PC-3 (cell line): ENCODE measurements at regions not wholly inside any gene's neighbourhood (a gene's known extent, or its start where the extent isn't known, plus 50 kb on each side); places are given as distances from the start of the nearest gene placed in this dataset.

Experiments used
- ATAC-seq: fragments of 200-7000 bp; cut with Tn5 transposase; 2 replicates; pipeline ENCODE4 v1.9.1; 2020; ENCODE audit warnings: mild to moderate bottlenecking, moderate library complexity
- BruUV-seq: library from RNA; stranded (reverse); fragments of 400-500 nt; replicated peaks from 2 replicates; lab custom pipeline; 2021; lab: Mats Ljungman, UMichigan
- CTCF ChIA-PET: fragments of 300-600 bp; sonication (Branson Sonifier 250); formaldehyde crosslinking; loops from one replicate; lab custom pipeline; 2022; ENCODE audit warnings: antibody characterized with exemption; lab: Charles Lee
- POLR2A ChIA-PET: fragments of 300-600 bp; sonication (Branson Sonifier 250); formaldehyde crosslinking; loops from one replicate; lab custom pipeline; 2022; ENCODE audit warnings: antibody characterized with exemption; ENCODE audit not compliant: unreplicated experiment; lab: Charles Lee
- DNase-seq: peaks from one replicate; pipeline ENCODE4 v3.0.0-alpha.2; 2015
- H2AFZ ChIP-seq: fragments of 300-600 bp; sonication (generic); 2 replicates; pipeline ENCODE4 v1.6.0; 2016; ENCODE audit warnings: antibody characterized with exemption, low read length
- H3F3A ChIP-seq: fragments of 300-600 bp; sonication (generic); one replicate; pipeline ENCODE4 v1.6.0; 2017; ENCODE audit warnings: antibody characterized with exemption, low read length, control low read depth, mild to moderate bottlenecking; ENCODE audit not compliant: unreplicated experiment
- H3K27ac ChIP-seq: fragments of 300-600 bp; sonication (generic); 2 replicates; pipeline ENCODE4 v1.5.1; 2016; ENCODE audit warnings: mild to moderate bottlenecking, low read length
- H3K27me3 ChIP-seq: fragments of 300-600 bp; sonication (generic); 2 replicates; pipeline ENCODE4 v1.6.1; 2016; ENCODE audit warnings: low read length, mixed read lengths
- H3K36me3 ChIP-seq: fragments of 300-600 bp; sonication (generic); 2 replicates; pipeline ENCODE4 v1.6.1; 2016; ENCODE audit warnings: low read depth, mixed run types, low read length, mixed read lengths
- H3K4me1 ChIP-seq: fragments of 300-600 bp; sonication (generic); 2 replicates; pipeline ENCODE4 v1.5.1; 2016; ENCODE audit warnings: low read length; ENCODE audit not compliant: insufficient read depth
- H3K4me2 ChIP-seq: fragments of 300-600 bp; sonication (generic); 2 replicates; pipeline ENCODE4 v1.6.0; 2016; ENCODE audit warnings: low read length
- H3K4me3 ChIP-seq: fragments of 300-600 bp; sonication (generic); 2 replicates; pipeline ENCODE4 v1.5.1; 2016; ENCODE audit warnings: mild to moderate bottlenecking, low read length, mixed read lengths
- H3K79me2 ChIP-seq: fragments of 300-600 bp; sonication (generic); 2 replicates; pipeline ENCODE4 v1.6.1; 2017; ENCODE audit warnings: low read length, mixed read lengths
- H3K9ac ChIP-seq: fragments of 300-600 bp; sonication (generic); 2 replicates; pipeline ENCODE4 v1.6.0; 2016; ENCODE audit warnings: mild to moderate bottlenecking, low read length
- H3K9me2 ChIP-seq: fragments of 300-600 bp; sonication (generic); replicated peaks from 2 replicates; pipeline ENCODE4 v1.6.1; 2016; ENCODE audit warnings: mixed run types, low read length, mixed read lengths
- H3K9me3 ChIP-seq: fragments of 300-600 bp; sonication (generic); 2 replicates; pipeline ENCODE4 v1.6.1; 2016; ENCODE audit warnings: low read length, mixed read lengths
- H4K20me1 ChIP-seq: fragments of 300-600 bp; sonication (generic); 2 replicates; pipeline ENCODE4 v1.6.1; 2016; ENCODE audit warnings: low read length, mixed read lengths
- CTCF ChIP-seq: fragments of 300-600 bp; sonication (generic); conservative IDR thresholded peaks from 2 replicates; pipeline ENCODE4 v1.5.1; 2017; ENCODE audit warnings: antibody characterized with exemption, low read depth, mild to moderate bottlenecking, low read length
- EZH2 ChIP-seq: fragments of 300-600 bp; sonication (generic); IDR thresholded peaks from one replicate; pipeline ENCODE4 v1.6.1; 2017; ENCODE audit warnings: antibody characterized with exemption, mild to moderate bottlenecking, low read length; ENCODE audit not compliant: unreplicated experiment
- EZH2phosphoT487 ChIP-seq: fragments of 300-600 bp; sonication (generic); IDR thresholded peaks from 2 replicates; pipeline ENCODE4 v1.6.1; 2018; ENCODE audit warnings: mild to moderate bottlenecking, antibody characterized with exemption, low read length, borderline replicate concordance
- intact Hi-C: fragments of 100-400 bp; cut with micrococcal nuclease; formaldehyde crosslinking; loops from 2 replicates; pipeline ENCODE4 v1.9.0; 2023

DNA sequence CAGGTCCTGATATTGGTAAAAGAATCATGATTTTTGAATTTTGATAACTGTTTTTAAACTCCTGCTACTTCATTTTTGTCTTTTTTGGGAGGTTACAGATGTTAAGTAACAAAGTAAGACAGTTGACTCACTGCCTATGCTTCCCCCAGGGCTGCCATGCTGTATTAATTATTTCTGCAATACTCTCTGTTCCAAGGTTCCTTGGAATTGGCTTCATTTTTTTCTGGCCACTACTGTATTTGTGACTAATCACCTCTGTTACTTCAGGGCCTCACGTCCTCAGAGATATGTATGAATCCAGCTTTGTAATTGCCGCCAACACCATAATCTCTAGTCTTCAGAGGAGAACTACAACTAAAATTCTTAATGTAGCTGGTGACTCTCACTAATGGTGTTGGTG, 1729.3 kb downstream of the C4orf33 start:
- no peaks in the 10 kb centered on the region for H3K36me3 ChIP-seq
- no TSS peak for BruUV-seq
- H3K4me1 ChIP-seq, result no peaks in the 10 kb centered on the region
- H3K9ac ChIP-seq, result no peak overlapping the region
- H3K9me2 ChIP-seq, result no peaks in the 10 kb centered on the region
- H3K4me3 ChIP-seq, result no peak overlapping the region
- ChIA-PET POLR2A (no interaction called here), CTCF (no interaction called here)
- no peaks in the 10 kb centered on the region for H3F3A ChIP-seq
- no peaks in the 10 kb centered on the region for H4K20me1 ChIP-seq
- H3K27me3 ChIP-seq, result no peaks in the 10 kb centered on the region
- no peak for ATAC-seq
- TF ChIP-seq CTCF (no peak), EZH2 (no peak), EZH2phosphoT487 (no peak)
- no peaks in the 10 kb centered on the region for H3K79me2 ChIP-seq
- H3K27ac ChIP-seq, result no peak overlapping the region
- intact Hi-C loops, result no loop called here
- no peaks in the 10 kb centered on the region for H3K9me3 ChIP-seq
- no peak overlapping the region for H3K4me2 ChIP-seq
- DNase-seq, result no peak
- no peak overlapping the region for H2AFZ ChIP-seq

DNA sequence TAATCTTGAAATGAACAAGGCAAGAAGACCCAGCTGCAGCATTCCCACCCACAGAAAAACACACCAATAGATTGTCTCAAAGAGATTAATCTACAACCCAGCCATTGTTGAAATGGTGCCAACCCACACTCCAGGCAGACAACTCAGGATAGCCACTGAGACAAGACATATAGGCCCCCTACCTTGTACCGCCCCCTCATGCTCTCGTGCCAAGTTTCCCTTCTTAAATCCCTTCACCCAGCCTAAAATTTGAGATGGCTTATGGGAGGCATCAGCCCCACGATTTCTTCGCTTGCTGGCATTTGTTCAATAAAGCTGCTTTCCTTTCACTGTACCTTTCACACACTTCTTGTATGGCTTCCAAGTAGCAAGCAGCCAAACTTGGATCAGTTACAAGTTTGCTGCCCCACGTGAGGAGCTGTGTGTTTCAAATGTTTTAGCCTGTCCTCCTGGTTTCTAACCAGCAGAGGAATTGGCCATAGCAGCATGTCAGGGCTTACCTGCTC, 1754.1 kb downstream of the C4orf33 start:
- H3F3A ChIP-seq, result no peaks in the 10 kb centered on the region
- ATAC-seq (no peak), DNase-seq (no peak)
- POLR2A ChIA-PET, result no interaction called here
- no peak overlapping the region for H2AFZ ChIP-seq
- BruUV-seq, result no TSS peak
- no peaks in the 10 kb centered on the region for H3K27me3 ChIP-seq
- no peaks in the 10 kb centered on the region for H3K4me1 ChIP-seq
- H3K79me2 ChIP-seq, result no peaks in the 10 kb centered on the region
- no peaks in the 10 kb centered on the region for H3K9me3 ChIP-seq
- no peak overlapping the region for H3K27ac ChIP-seq
- no peak overlapping the region for H3K9ac ChIP-seq
- no peaks in the 10 kb centered on the region for H4K20me1 ChIP-seq
- H3K4me3 ChIP-seq, result no peak overlapping the region
- intact Hi-C loops, result no loop called here
- CTCF ChIA-PET, result no interaction called here
- H3K9me2 ChIP-seq, result no peaks in the 10 kb centered on the region
- H3K36me3 ChIP-seq, result no peaks in the 10 kb centered on the region
- H3K4me2 ChIP-seq, result no peak overlapping the region
- TF ChIP-seq CTCF, result no peak
- no peak for TF ChIP-seq EZH2phosphoT487
- TF ChIP-seq EZH2, result no peak

- no TSS peak for BruUV-seq
- DNase-seq (no peak), ATAC-seq (no peak)
- Histone ChIP-seq H3K27me3 (no peaks in the 10 kb centered on the region), H2AFZ (no peak overlapping the region), H3K9me3 (no peaks in the 10 kb centered on the region), H3K9me2 (no peaks in the 10 kb centered on the region), H3K4me1 (no peaks in the 10 kb centered on the region), H3K9ac (no peak overlapping the region), H3K36me3 (no peaks in the 10 kb centered on the region), H3K27ac (no peak overlapping the region), H3K4me2 (no peak overlapping the region), H3F3A (no peaks in the 10 kb centered on the region), H3K4me3 (no peak overlapping the region), H3K79me2 (no peaks in the 10 kb centered on the region), H4K20me1 (no peaks in the 10 kb centered on the region)
- ChIA-PET POLR2A (no interaction called here), CTCF (no interaction called here)
- no peak for TF ChIP-seq EZH2
- TF ChIP-seq EZH2phosphoT487, result no peak
- no peak for TF ChIP-seq CTCF
- intact Hi-C loops, result no loop called here
Measured at GRCh38 chr4:130851107-130851506, 1755.2 kb downstream of the C4orf33 start.
